SIG-M5 treated with dmso at 0.1 percent for 504 hours (cell line): ENCODE measurements at regions not wholly inside any gene's neighbourhood (a gene's known extent, or its start where the extent isn't known, plus 50 kb on each side); places are given as distances from the start of the nearest gene placed in this dataset.
A peak's percentile ranks its signal among the peaks of the same experiment; 100 is the strongest.

ENCODE experiments used
- DNase-seq: peaks from one replicate; lab custom pipeline; 2025; ENCODE audit not compliant: unreplicated experiment; lab: John Stamatoyannopoulos, UW

DNA sequence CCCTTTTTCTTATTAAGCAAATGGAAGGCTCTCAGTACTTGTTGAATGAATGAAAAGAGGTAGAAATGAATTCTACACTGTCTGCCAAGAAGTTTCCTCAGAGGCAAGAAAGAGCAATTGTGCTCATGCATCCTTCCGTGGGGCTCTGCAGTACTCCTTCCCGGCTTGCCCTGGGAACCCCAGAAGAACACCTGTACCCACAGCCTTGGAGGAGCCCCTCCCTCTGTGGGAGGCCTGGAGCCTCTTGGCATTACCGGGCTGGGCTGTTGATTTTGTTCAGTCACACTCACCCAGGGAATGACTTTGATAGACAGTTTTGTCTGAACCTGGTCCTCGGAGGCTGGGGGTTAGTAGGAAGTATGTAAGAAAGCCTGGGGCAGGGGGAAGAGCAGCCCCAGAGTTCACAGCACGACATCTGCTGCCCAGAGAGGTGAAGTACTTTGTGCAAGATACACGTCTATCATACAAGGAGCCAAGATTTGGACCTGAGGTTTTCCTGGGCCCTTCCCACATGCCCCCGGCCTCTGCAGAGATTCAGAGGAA lies 134.8 kb upstream of the GDF10 start:
- peak; percentile 79 for DNase-seq

DNA sequence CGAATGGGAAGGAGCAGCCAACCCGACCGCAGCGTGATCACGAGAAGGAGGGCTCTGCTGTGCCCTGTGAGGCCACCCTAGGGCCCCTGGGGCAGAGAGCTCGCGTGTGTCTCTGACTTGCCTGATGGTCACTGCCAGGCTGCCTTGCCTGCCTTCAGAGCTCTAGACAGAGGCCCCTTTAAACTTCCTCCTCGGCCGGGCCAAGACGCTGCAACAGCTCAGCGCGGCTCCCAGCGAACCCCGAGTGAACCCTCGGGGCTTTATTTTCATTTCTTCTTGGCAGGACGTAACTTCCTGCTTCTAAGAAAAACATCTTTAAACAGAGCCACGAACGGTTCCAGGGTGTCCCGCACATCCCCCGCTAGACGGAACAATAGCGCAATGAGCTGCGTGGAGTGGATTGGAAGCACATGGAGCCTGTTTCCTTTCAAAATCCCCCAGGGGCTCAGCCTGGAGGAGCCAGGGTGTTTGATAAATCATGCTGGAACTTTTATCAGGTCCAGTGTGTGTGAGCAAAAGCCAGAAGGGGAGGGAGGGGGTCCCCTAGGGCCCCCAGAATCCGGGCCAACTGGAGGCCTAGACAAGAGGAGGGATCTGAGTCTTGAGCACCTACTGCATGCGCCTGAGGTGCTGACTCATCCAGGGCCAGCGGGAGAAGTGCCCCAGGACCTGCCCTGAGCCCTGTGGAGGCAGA lies 134.1 kb upstream of the GDF10 start:
- peak; percentile 92 for DNase-seq

DNA sequence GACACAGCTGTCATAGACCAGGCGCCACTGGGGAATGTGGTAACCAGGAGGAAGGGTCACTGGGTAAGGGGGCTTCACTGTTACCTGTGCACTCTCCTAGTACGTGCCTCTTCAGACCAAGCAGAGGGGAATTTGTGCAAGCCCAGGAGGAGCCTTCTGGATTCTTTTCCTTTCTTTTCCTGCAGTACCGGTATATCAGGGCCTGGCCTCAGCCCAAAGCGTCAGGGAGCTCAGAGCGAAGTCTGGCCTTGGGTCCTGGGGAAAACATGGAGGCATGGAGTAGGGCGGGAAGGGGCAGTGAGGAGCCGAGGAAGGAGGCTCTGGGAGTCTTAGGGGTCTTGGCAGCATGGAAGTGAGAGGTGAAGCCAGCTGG lies 133.6 kb upstream of the GDF10 start:
- DNase-seq = no peak

DNA sequence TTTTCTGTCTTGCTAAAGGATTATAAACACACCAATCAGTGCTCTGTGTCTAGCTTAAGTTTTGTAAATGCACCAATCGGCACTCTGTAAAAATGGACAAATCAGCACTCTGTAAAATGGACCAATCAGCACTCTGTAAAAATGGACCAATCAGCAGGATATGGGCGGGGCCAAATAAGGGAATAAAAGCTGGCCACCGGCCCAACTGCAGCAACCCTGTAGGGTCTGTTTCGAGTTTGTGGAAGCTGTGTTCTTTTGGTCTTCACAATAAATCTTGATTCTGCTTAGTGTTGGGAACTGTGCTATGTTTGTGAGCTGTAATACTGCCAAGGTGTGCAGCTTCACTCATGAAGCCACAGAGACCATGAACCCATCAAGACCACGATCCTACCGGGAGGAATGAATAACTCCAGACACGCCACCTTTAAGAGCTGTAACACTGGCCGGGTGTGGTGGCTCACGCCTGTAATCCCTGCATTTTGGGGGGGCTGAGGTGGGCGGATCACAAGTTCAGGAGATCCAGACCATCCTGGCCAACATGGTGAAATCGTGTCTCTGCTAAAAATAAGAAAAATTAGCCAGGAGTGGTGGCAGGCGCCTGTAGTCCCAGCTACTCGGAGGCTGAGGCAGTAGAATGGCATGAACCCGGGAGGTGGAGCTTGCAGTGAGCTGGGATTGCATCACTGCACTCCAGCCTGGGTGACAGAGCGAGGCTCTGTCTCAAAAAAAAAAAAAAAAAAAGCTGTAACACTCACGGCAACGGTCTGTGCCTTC lies 133.0 kb upstream of the GDF10 start:
- peak; percentile 46 for DNase-seq

DNA sequence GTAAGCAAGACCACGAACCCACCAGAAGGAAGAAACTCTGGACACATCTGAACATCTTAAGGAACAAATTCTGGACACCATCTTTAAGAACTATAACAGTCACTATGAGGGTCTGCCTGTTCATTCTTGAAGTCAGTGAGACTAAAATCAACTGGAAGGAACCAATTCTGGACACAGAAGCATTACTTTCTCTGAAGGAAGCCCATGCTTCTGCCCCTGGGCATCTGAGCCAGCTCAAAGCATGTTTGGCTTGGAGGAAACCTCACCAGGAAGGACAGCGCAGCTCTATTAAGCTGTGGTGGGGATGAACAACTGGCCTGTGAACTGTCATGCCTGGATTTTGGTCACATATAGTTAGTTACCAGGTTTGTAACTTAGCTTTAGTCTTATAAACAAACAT lies 132.4 kb upstream of the GDF10 start:
- no peak for DNase-seq

DNA sequence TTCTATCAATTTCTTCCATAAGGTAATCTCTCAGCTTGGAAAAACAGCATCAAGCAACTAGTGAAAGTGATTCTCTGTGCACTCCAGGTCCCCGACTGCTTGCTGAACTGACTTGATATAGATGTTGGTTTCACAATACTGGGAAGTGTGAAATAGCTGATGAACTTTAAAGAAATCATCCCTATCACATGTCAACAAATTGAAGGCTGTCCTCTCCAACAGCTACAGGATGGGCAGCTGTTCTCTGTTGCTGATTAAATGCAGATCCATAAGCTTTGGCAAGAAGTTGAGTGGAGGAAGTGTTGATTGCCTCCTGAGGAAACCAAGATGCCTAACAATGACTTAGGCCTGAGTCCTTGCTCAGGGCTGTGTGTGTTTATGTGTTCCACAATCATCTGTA lies 130.4 kb upstream of the GDF10 start:
- DNase-seq = peak; percentile 61

DNA sequence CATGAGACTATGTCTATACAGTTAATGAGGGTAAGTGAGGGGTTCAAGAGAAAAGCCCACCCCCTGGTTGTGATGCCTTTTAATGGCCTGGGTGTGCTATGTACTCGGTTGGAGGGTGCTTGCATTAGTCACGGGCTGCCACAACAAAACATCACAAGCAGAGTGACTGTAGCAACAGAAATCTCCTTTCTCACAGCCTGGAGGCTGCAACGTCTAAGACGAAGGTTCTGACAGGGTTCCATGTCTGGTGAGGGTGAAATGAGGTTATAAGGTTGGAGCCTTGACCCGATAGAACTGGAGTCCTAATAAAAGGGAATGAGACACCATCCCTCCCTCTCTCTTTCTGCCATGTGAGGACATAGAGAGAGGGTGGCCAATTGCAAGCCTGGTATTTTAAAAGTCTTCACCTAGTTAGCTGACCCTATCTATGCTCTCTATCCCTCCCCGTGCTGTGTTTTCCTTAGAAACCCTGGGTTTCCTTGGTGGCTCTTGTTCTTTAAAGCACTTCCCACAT lies 126.0 kb upstream of the GDF10 start:
- DNase-seq = no peak

DNA sequence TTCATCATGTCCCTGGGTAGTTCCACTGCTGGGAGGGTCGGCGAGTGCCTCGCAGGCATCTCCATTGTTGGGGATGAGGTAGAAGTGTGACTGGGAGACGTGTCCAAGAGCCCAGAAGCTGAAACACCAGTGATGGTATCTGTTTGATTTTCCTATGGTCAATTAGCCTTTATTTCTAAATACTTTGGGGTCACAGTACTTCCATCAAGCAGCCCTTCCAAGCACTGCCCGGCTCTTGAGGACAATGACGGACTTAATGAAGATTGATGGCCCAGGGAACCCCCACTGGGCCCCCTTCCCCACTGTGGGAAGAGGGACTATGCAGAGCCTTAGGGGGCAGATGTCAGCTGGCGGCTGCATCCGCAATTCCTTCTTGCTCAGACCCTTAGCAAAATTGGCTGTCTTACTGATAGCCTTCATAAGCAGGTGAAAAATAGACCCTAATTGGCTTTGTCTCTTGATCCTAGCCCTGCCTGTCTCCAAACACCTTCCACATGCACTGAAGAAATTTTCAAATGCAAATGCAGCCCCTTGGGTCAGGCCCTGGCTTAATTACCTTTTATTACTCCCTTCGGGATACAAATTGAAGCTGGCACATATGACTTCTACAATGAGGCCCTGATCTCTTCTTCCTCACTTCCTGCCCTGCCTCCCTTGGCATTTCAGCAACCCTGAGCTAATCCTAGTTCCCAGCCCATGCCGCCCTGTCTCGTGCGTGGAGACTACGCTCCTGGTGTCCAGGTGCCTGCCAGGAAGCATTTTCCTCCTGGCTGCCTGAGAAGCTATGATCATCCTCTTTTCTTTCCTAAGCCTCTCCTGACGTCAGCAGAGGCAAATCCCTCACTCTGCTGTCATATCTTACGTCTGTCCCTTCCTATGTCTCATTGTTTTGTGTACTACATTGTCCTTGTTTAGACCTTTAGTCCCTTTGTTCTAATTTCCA lies 124.5 kb upstream of the GDF10 start:
- DNase-seq = no peak

DNA sequence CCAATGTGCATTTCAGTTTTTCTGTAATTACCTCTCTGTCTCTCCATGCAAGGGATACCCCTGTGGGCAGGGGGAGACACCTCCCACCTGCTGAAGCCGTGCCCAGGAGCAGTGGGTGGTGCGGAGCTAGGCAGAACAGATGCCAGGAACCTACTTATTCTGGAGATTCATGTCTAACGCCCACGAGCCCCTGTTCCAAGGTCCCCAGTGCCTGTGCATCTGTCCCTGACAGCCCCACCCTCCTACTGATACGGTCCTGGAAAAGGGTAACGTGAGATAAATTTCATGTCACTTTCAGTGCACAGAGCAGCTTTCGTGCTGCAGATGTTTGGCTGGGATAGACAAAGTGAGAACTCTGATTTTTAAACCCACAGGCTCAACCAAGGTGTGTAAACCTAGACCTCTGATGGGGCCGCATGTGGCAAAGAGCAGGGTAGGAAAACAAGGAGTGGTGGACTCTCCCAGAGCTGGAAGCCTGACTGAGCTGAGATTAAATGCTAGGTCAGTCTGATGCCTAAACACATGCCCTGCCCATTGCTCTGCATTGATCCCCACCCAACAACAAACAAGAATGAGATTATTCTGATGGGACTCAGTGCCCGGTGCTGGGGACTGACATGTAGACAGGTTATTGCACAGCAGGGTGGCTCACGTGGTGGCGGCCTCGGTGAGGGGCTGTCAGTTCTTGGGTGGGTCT lies 123.6 kb upstream of the GDF10 start:
- DNase-seq = no peak

DNA sequence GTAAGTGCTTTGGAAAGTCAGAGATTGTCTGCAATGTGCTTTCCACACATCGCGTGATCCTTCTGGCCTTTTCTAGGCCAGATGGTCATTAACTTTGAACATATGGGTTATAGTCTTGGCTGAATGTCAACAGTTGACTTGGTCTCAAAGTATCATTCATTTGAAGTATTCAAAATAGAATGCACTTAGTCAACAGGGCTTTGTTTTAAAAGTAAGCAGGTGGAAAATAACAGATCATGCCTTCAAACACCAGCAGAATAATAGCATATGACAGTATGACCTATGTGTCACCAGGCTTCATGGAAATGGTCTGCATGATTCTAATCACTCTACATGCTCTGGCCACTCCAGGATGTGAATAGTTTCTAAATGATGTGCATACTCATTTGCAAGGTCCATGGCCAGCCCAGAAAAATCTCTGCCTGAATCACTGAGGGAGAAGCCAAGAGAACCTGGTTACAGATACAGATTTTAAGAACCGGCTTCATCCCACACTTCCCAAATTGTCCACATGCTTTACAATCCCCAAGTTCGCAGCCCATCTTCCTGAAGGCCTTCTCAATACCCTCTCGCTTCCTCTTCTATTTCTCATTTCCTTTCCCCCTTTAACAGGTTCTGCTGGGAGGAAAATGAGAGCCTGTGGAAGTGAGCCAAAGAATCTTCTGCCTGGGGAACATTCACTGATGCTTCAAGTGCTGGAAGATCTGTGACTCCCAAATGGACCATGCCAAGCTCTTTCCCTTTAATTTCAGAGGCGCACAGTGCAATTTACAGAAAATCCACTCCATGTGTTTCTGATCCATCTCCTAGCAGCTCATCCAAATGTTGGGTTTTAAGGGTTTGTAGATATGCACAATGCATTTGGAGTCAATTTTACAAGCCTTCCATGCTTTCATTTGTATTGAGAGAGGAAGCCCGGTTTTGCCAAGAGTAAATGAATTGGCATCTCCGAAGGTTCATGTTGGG lies 122.8 kb upstream of the GDF10 start:
- no peak for DNase-seq

DNA sequence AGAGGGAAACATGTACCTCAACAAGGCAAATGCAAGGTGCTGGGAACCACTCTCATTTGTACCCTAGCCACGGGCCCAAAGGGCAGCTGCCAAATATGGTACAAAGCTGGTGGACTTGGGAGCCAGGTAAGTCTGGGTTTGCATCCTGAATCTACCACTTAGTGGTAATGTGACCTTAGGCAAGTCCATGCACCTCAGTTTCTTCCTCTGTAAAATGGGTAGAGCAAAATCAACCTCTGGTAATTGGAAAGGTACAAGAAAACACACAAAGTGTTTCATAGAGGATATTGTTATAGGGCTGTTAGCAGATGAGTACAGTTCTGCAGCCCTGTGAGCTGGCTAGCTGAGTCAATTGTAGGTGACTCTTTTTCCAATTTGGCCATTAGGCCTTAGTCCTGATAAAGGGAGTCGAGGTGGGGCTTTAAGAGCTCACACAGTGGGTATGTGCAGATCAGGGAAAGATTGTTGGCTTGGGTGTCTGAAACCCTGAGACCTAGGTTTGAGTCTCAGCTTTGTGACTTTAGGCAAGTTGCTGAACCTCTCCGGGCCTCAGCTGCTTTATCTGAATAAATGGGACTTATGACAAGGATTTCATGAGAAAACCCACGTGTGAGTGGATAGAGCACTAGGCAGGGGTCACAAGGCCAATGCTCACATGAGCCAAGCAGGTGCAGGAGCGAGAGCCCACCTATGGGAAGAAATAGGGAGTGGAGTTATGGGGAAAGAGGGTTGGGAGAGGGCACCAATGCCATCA lies 121.3 kb upstream of the GDF10 start:
- no peak for DNase-seq

DNA sequence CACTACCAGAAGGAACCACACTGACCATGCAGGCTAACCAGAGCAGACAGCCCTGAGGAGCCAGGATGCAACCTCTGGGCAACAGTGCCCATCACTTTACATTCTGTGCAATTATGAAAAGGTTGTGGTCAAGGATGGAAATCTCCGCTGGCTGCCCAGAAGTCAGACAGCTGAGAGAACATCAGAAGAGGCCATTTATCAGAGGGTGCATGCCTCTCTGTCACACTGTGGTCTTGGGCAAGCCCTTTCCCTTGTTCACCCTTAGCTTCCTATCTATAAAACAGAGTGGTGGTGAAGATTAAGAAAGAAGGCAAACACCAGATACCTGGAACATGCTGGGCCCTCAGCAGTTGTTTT lies 120.7 kb upstream of the GDF10 start:
- peak; percentile 28 for DNase-seq

DNA sequence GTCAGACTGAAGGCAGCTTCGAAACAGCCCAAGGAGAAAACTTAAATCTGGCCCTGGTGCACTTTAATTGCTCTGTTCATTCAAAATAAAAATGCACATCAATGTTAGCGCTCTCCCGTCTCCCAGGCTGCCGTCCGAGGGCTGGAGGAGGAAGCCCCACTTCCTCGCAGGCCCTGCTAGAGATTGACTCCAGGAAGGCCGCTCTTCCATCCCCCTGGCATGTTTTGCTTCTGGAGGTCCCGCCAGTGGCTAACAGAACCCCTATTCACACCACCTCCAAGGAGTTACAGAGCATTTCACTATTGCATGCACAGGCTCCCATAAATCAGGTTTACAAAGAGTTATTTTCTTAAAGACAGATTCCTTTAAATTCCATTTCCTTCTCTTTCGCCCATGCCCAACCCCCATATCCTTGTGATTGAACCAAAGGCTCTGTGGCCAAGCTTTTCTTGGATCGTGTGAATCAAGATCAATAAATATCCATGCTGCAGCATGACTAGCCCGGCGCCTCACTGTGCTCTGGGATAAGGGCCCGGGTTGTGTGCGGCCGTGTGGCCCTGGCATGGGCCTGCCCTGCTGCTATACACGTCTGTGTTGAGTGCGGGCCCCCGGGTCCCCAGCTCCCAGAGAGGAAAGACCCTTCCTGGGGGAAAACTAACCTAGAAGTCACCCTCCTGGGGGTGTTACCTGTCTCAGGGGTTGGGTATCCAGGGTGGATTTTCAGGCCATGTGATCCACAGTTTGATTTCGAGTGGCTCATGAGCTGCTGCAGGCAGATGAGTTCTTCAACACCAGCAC lies 118.7 kb upstream of the GDF10 start:
- peak; percentile 20 for DNase-seq

DNA sequence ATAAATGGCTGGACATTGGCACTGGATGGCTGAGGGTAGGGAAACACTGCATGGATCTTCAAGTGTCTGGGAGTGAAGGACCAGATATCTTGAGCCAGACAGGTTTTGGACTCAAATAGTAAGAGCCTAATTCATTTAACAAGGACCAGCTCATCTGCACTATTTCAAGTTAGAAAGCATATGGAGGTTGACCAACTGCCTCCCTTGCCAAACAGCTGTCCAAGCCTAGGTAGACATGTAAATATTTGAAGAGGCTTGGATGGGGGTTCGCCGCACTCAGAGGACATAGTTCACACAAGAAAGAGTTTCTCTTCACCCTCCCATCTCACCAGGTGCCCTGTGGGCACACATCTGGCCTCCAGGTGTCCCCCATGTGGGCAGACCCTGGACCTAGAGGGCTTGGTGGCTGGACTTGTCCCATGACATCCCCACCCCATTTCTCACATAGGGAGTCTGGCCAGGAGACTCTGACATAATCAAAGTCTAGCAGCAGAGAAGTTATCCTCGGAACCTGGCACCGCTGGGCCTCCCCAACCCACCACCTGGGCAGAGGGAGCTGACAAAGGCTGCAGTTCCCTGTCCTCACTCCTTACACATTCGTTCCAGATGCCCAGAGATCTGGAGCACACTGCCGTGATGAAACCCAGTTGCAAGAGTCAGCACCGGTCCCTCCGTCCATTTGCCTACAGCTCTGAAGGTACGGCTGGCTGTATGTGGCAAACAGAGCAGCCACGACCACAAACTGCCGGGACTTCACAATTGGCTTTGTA lies 116.9 kb upstream of the GDF10 start:
- no peak for DNase-seq

DNA sequence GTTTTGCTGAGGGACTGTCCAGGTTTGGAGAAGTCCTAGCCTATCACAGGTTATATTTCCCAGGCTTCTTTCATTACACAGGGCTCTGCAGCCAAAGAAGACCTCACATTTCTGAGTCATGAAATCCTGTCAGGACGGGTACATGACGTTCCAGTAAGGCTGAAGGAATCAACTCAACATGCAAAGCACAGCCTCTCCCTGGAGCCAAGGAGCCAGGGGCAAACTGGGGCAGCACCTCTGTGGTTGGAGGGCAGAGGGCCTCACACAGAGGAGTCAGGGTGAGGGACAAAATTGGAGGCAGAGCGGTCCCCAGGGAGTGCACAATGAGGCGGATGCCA lies 116.3 kb upstream of the GDF10 start:
- no peak for DNase-seq

DNA sequence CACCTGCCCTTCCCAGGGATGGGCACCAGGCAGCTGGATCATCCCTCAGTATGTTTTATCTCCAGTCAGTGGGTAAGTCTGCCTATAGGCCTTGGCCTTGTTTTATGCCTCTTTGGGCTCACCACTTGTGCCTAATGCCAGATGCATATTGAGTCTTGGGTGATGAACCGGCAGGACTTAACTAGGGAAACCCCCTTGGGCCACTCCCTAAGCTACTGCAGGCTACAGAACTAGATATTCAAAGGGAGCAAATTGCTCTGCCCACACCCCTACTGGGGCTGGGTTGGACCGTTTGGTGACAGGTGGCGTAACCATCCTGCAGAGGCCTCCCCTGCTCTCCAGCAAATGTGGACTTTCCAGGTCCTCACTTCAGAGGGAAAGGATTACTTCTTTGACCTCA lies 115.7 kb upstream of the GDF10 start:
- no peak for DNase-seq

DNA sequence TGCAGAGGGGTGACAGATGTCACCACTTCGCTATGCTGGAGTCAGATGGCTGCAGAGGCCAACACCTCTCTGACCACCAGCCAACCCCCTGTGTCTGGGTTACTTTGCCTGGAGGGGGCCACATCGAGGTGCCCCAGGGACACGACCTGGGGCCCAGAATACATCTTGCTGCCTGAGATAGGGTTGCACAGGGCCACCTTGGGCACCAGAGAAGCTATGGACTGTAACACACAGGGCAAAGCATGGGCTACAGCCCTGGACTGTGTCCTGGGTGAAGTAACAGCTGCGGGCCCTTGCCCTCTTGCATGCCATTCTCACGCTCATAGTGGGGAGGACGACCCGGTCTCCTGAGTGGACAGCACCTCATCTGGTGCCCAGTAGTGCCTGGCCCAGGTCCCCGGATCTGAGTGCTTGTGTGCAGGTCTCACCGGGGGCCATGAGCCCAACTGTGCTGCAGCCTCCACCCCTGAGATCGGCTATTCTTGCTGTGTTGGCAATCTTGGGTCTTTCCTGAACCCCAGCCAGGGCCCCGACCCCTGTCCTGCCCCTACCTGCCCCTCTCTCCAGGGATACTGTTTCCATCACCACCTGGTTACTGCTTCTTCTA lies 115.2 kb upstream of the GDF10 start:
- no peak for DNase-seq
